Hepatocyte (in vitro differentiated cells): ENCODE measurements at regions not wholly inside any gene's neighbourhood (a gene's known extent, or its start where the extent isn't known, plus 50 kb on each side); places are given as distances from the start of the nearest gene placed in this dataset.

ENCODE experiments used
- CTCF ChIP-seq: fragments of 200-600 bp; sonication (generic); IDR thresholded peaks from 2 replicates; pipeline ENCODE4 v1.5.1; 2016; ENCODE audit warnings: antibody characterized with exemption, mild to moderate bottlenecking; ENCODE audit not compliant: poor library complexity
- EZH2 ChIP-seq: fragments of 200-600 bp; sonication (generic); IDR thresholded peaks from 2 replicates; pipeline ENCODE4 v1.6.1; 2016; ENCODE audit warnings: antibody characterized with exemption, mild to moderate bottlenecking, borderline replicate concordance

GRCh38 chr2:183718246-183718645 lies 594.0 kb downstream of the NUP35 start:
- TF ChIP-seq EZH2 (no peak), CTCF (no peak)
